ENCODE measurements at regions not wholly inside any gene's neighbourhood (a gene's known extent, or its start where the extent isn't known, plus 50 kb on each side); places are given as distances from the start of the nearest gene placed in this dataset.

GRCh38 chr6:14321992-14322772 is 204.6 kb downstream of the CD83 start:
- Histone ChIP-seq H3K9me3 (no peaks in the 10 kb centered on the region), H3K36me3 (ENCODE audit: low read depth, missing control alignments) (no peaks in the 10 kb centered on the region), H3K4me3 (no peak overlapping the region), H3K27me3 (no peaks in the 10 kb centered on the region), H3K4me1 (no peaks in the 10 kb centered on the region), H3K27ac (no peak overlapping the region)
- 85 to 92% methylated on average over 9 to 10 of the region's 10 CpGs for WGBS, 2 donors
- peak; percentile 50 for DNase-seq
- intact Hi-C loops (cut with DNase I; ENCODE audit: low total_unique reads), result no loop called here
- TF ChIP-seq CTCF (IDR thresholded peaks at IDR 0.05) (no peak), POLR2A (IDR thresholded peaks at IDR 0.05) (no peak)

DNA sequence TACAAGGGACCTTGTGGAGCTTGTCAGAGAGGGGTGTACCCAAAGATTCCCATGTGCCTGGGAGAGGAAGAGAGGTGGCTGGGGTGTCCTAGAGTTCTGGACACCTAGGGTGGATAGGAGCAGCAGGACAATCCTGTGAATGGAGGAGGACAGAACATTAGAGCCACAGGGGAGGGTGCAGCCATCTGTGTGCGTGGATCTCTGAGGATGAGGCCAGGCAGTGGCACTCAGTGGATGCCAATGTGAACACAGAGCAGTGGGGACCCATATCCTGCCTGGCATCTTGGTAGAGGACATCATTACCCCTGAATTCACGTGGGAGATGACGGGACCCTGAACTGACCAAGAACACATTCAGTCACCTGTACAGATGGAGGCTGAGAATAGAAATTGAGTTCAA is 205.3 kb downstream of the CD83 start:
- TF ChIP-seq POLR2A (IDR thresholded peaks at IDR 0.05), result no peak
- TF ChIP-seq CTCF (IDR thresholded peaks at IDR 0.05), result no peak
- no peak for DNase-seq
- Histone ChIP-seq H3K4me3 (no peak overlapping the region), H3K36me3 (ENCODE audit: low read depth, missing control alignments) (no peaks in the 10 kb centered on the region), H3K27me3 (no peaks in the 10 kb centered on the region), H3K27ac (no peak overlapping the region), H3K4me1 (no peaks in the 10 kb centered on the region), H3K9me3 (no peaks in the 10 kb centered on the region)
- WGBS, 2 donors, result 86 to 90% methylated on average over 3 of the region's 3 CpGs
- intact Hi-C loops (cut with DNase I; ENCODE audit: low total_unique reads), result no loop called here

DNA sequence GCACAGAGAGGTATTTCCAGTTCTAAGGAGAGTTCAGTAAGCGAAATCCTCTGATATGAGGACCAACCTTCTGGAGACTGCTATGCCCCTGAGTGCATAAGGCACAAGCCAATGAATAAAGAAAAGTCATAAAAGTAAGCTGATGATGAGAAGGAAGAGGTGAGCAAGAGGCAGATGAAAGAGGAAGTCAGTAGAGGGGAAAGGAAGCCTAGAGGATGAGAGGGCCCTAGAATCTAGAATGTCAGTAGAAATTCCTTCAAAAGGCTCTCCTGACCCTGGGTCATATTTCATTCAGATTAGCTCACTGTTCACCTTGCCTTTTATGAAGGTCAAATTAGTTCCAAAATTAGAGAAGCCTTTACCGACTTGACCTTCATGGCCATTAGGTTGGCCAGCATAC is 209.2 kb downstream of the CD83 start:
- TF ChIP-seq CTCF (IDR thresholded peaks at IDR 0.05) (no peak), POLR2A (IDR thresholded peaks at IDR 0.05) (no peak)
- intact Hi-C loops (cut with DNase I; ENCODE audit: low total_unique reads), result no loop called here
- no peak for DNase-seq
- H3K36me3 ChIP-seq (ENCODE audit: low read depth, missing control alignments), result no peaks in the 10 kb centered on the region
- no peak overlapping the region for H3K4me3 ChIP-seq
- 84 to 89% methylated on average over 2 of the region's 2 CpGs for WGBS, 2 donors
- no peak overlapping the region for H3K27ac ChIP-seq
- no peaks in the 10 kb centered on the region for H3K4me1 ChIP-seq
- no peaks in the 10 kb centered on the region for H3K9me3 ChIP-seq
- no peaks in the 10 kb centered on the region for H3K27me3 ChIP-seq

GRCh38 chr6:14328163-14328562 is 210.6 kb downstream of the CD83 start:
- H3K4me1 ChIP-seq, result peaks cover 4% of the 10 kb centered on the region
- WGBS, 2 donors, result 88% methylated on average over 9 of the region's 9 CpGs
- H3K27me3 ChIP-seq, result no peaks in the 10 kb centered on the region
- H3K27ac ChIP-seq, result no peak overlapping the region
- no peaks in the 10 kb centered on the region for H3K36me3 ChIP-seq (ENCODE audit: low read depth, missing control alignments)
- no peaks in the 10 kb centered on the region for H3K9me3 ChIP-seq
- no peak overlapping the region for H3K4me3 ChIP-seq
- intact Hi-C loops (cut with DNase I; ENCODE audit: low total_unique reads), result no loop called here
- DNase-seq, result no peak
- no peak for TF ChIP-seq CTCF (IDR thresholded peaks at IDR 0.05)
- TF ChIP-seq POLR2A (IDR thresholded peaks at IDR 0.05), result no peak
